ENCODE measurements at regions not wholly inside any gene's neighbourhood (a gene's known extent, or its start where the extent isn't known, plus 50 kb on each side); places are given as distances from the start of the nearest gene placed in this dataset.

GRCh38 chr4:12414181-12414812, 985.6 kb upstream of the HS3ST1 start:
- TF ChIP-seq, protein P1, sequence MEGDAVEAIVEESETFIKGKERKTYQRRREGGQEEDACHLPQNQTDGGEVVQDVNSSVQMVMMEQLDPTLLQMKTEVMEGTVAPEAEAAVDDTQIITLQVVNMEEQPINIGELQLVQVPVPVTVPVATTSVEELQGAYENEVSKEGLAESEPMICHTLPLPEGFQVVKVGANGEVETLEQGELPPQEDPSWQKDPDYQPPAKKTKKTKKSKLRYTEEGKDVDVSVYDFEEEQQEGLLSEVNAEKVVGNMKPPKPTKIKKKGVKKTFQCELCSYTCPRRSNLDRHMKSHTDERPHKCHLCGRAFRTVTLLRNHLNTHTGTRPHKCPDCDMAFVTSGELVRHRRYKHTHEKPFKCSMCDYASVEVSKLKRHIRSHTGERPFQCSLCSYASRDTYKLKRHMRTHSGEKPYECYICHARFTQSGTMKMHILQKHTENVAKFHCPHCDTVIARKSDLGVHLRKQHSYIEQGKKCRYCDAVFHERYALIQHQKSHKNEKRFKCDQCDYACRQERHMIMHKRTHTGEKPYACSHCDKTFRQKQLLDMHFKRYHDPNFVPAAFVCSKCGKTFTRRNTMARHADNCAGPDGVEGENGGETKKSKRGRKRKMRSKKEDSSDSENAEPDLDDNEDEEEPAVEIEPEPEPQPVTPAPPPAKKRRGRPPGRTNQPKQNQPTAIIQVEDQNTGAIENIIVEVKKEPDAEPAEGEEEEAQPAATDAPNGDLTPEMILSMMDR (IDR thresholded peaks at IDR 0.05; ENCODE audit: poor library complexity, severe bottlenecking) = no peak
- no peak for TF ChIP-seq POLR2AphosphoS5 (IDR thresholded peaks at IDR 0.05)
- TF ChIP-seq EZH2 (IDR thresholded peaks at IDR 0.05; ENCODE audit: borderline replicate concordance, insufficient read depth, low read length, poor library complexity, severe bottlenecking) = no peak
